GM19372 (cell line): ENCODE measurements at regions not wholly inside any gene's neighbourhood (a gene's known extent, or its start where the extent isn't known, plus 50 kb on each side); places are given as distances from the start of the nearest gene placed in this dataset.

ENCODE experiments used
- ATAC-seq: cut with Tn5 transposase; IDR thresholded peaks from one replicate; pipeline ENCODE4 v1.9.1; 2021; ENCODE audit warnings: mild to moderate bottlenecking, low read depth, moderate library complexity; ENCODE audit not compliant: unreplicated experiment

- no peak for ATAC-seq
Observed at GRCh38 chrX:39729981-39730661, 367.6 kb downstream of the BCOR start.

GRCh38 chrX:39730662-39731329 is 367.0 kb downstream of the BCOR start:
- ATAC-seq = no peak

GRCh38 chrX:39731330-39731667 is 366.5 kb downstream of the BCOR start:
- no peak for ATAC-seq

- no peak for ATAC-seq
Observed at GRCh38 chrX:39731735-39732134, 366.0 kb downstream of the BCOR start.

- no peak for ATAC-seq
Observed at GRCh38 chrX:39733745-39734144, 364.0 kb downstream of the BCOR start.

GRCh38 chrX:39734174-39734776 is 363.5 kb downstream of the BCOR start:
- no peak for ATAC-seq

GRCh38 chrX:39736216-39737211 is 361.2 kb downstream of the BCOR start:
- no peak for ATAC-seq

GRCh38 chrX:39739585-39739984 is 358.2 kb downstream of the BCOR start:
- ATAC-seq = no peak

- no peak for ATAC-seq
Observed at GRCh38 chrX:39740078-39740477, 357.7 kb downstream of the BCOR start.

GRCh38 chrX:39741904-39742303 is 355.9 kb downstream of the BCOR start:
- ATAC-seq = no peak

GRCh38 chrX:39745818-39746217 is 351.9 kb downstream of the BCOR start:
- ATAC-seq = no peak

GRCh38 chrX:39749135-39749534 is 348.6 kb downstream of the BCOR start:
- ATAC-seq = no peak

- no peak for ATAC-seq
Observed at GRCh38 chrX:39749728-39750127, 348.0 kb downstream of the BCOR start.

GRCh38 chrX:39750256-39750790 is 347.4 kb downstream of the BCOR start:
- ATAC-seq = no peak

GRCh38 chrX:39750848-39751247 is 346.9 kb downstream of the BCOR start:
- no peak for ATAC-seq

- ATAC-seq = no peak
Observed at GRCh38 chrX:39752815-39753214, 344.9 kb downstream of the BCOR start.

- ATAC-seq = no peak
Observed at GRCh38 chrX:39753293-39753996, 344.3 kb downstream of the BCOR start.

- ATAC-seq = no peak
Observed at GRCh38 chrX:39755143-39756032, 342.4 kb downstream of the BCOR start.
